ENCODE measurements at regions not wholly inside any gene's neighbourhood (a gene's known extent, or its start where the extent isn't known, plus 50 kb on each side); places are given as distances from the start of the nearest gene placed in this dataset.

DNA sequence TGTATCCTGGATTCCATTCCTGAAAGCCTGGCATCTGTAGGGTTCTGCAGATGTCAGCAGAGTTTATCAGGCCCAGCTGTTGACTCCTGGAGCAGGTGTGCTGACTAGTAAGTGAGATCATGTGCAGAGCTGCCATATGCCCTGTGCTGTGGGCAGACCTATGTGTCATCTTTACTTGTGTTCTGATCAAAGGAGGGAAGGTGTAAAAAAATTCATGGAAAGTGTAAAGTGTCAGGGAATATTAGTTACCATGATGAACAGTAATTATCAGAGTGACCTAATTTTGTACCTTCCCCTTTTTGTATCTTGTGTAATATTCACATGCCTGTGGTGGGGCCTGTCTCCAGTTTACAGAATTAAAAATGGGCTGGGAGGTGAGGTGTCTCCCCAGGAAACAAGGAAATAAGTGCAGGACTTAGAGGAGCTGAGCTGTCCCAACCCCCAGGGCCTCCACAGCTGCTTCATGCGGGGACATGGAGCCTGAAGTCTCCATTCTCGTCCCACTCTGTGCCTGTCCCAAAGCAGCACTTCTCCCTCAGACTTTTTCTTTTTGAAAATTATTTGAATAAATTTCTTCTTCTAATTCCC lies 148.2 kb upstream of the GGTLC1 start:
- TF ChIP-seq, protein P1, sequence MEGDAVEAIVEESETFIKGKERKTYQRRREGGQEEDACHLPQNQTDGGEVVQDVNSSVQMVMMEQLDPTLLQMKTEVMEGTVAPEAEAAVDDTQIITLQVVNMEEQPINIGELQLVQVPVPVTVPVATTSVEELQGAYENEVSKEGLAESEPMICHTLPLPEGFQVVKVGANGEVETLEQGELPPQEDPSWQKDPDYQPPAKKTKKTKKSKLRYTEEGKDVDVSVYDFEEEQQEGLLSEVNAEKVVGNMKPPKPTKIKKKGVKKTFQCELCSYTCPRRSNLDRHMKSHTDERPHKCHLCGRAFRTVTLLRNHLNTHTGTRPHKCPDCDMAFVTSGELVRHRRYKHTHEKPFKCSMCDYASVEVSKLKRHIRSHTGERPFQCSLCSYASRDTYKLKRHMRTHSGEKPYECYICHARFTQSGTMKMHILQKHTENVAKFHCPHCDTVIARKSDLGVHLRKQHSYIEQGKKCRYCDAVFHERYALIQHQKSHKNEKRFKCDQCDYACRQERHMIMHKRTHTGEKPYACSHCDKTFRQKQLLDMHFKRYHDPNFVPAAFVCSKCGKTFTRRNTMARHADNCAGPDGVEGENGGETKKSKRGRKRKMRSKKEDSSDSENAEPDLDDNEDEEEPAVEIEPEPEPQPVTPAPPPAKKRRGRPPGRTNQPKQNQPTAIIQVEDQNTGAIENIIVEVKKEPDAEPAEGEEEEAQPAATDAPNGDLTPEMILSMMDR (conservative IDR thresholded peaks at IDR 0.05; ENCODE audit: low read depth, low read length): no peak
- TF ChIP-seq EZH2 (IDR thresholded peaks at IDR 0.05; ENCODE audit: borderline replicate concordance, low read depth, low read length, poor library complexity, severe bottlenecking): no peak

Measured in A673 (cell line).